PC-3 (cell line): ENCODE measurements at regions not wholly inside any gene's neighbourhood (a gene's known extent, or its start where the extent isn't known, plus 50 kb on each side); places are given as distances from the start of the nearest gene placed in this dataset.

ENCODE experiments used
- ATAC-seq: fragments of 200-7000 bp; cut with Tn5 transposase; 2 replicates; pipeline ENCODE4 v1.9.1; 2020; ENCODE audit warnings: mild to moderate bottlenecking, moderate library complexity
- BruUV-seq: library from RNA; stranded (reverse); fragments of 400-500 nt; replicated peaks from 2 replicates; lab custom pipeline; 2021; lab: Mats Ljungman, UMichigan
- CTCF ChIA-PET: fragments of 300-600 bp; sonication (Branson Sonifier 250); formaldehyde crosslinking; loops from one replicate; lab custom pipeline; 2022; ENCODE audit warnings: antibody characterized with exemption; lab: Charles Lee
- POLR2A ChIA-PET: fragments of 300-600 bp; sonication (Branson Sonifier 250); formaldehyde crosslinking; loops from one replicate; lab custom pipeline; 2022; ENCODE audit warnings: antibody characterized with exemption; ENCODE audit not compliant: unreplicated experiment; lab: Charles Lee
- DNase-seq: peaks from one replicate; pipeline ENCODE4 v3.0.0-alpha.2; 2015
- H2AFZ ChIP-seq: fragments of 300-600 bp; sonication (generic); 2 replicates; pipeline ENCODE4 v1.6.0; 2016; ENCODE audit warnings: antibody characterized with exemption, low read length
- H3F3A ChIP-seq: fragments of 300-600 bp; sonication (generic); one replicate; pipeline ENCODE4 v1.6.0; 2017; ENCODE audit warnings: antibody characterized with exemption, low read length, control low read depth, mild to moderate bottlenecking; ENCODE audit not compliant: unreplicated experiment
- H3K27ac ChIP-seq: fragments of 300-600 bp; sonication (generic); 2 replicates; pipeline ENCODE4 v1.5.1; 2016; ENCODE audit warnings: mild to moderate bottlenecking, low read length
- H3K27me3 ChIP-seq: fragments of 300-600 bp; sonication (generic); 2 replicates; pipeline ENCODE4 v1.6.1; 2016; ENCODE audit warnings: low read length, mixed read lengths
- H3K36me3 ChIP-seq: fragments of 300-600 bp; sonication (generic); 2 replicates; pipeline ENCODE4 v1.6.1; 2016; ENCODE audit warnings: low read depth, mixed run types, low read length, mixed read lengths
- H3K4me1 ChIP-seq: fragments of 300-600 bp; sonication (generic); 2 replicates; pipeline ENCODE4 v1.5.1; 2016; ENCODE audit warnings: low read length; ENCODE audit not compliant: insufficient read depth
- H3K4me2 ChIP-seq: fragments of 300-600 bp; sonication (generic); 2 replicates; pipeline ENCODE4 v1.6.0; 2016; ENCODE audit warnings: low read length
- H3K4me3 ChIP-seq: fragments of 300-600 bp; sonication (generic); 2 replicates; pipeline ENCODE4 v1.5.1; 2016; ENCODE audit warnings: mild to moderate bottlenecking, low read length, mixed read lengths
- H3K79me2 ChIP-seq: fragments of 300-600 bp; sonication (generic); 2 replicates; pipeline ENCODE4 v1.6.1; 2017; ENCODE audit warnings: low read length, mixed read lengths
- H3K9ac ChIP-seq: fragments of 300-600 bp; sonication (generic); 2 replicates; pipeline ENCODE4 v1.6.0; 2016; ENCODE audit warnings: mild to moderate bottlenecking, low read length
- H3K9me2 ChIP-seq: fragments of 300-600 bp; sonication (generic); replicated peaks from 2 replicates; pipeline ENCODE4 v1.6.1; 2016; ENCODE audit warnings: mixed run types, low read length, mixed read lengths
- H3K9me3 ChIP-seq: fragments of 300-600 bp; sonication (generic); 2 replicates; pipeline ENCODE4 v1.6.1; 2016; ENCODE audit warnings: low read length, mixed read lengths
- H4K20me1 ChIP-seq: fragments of 300-600 bp; sonication (generic); 2 replicates; pipeline ENCODE4 v1.6.1; 2016; ENCODE audit warnings: low read length, mixed read lengths
- CTCF ChIP-seq: fragments of 300-600 bp; sonication (generic); conservative IDR thresholded peaks from 2 replicates; pipeline ENCODE4 v1.5.1; 2017; ENCODE audit warnings: antibody characterized with exemption, low read depth, mild to moderate bottlenecking, low read length
- EZH2 ChIP-seq: fragments of 300-600 bp; sonication (generic); IDR thresholded peaks from one replicate; pipeline ENCODE4 v1.6.1; 2017; ENCODE audit warnings: antibody characterized with exemption, mild to moderate bottlenecking, low read length; ENCODE audit not compliant: unreplicated experiment
- EZH2phosphoT487 ChIP-seq: fragments of 300-600 bp; sonication (generic); IDR thresholded peaks from 2 replicates; pipeline ENCODE4 v1.6.1; 2018; ENCODE audit warnings: mild to moderate bottlenecking, antibody characterized with exemption, low read length, borderline replicate concordance
- intact Hi-C: fragments of 100-400 bp; cut with micrococcal nuclease; formaldehyde crosslinking; loops from 2 replicates; pipeline ENCODE4 v1.9.0; 2023

- Histone ChIP-seq H3K9me3 (no peaks in the 10 kb centered on the region), H3K36me3 (no peaks in the 10 kb centered on the region), H3K79me2 (no peaks in the 10 kb centered on the region), H3K9ac (no peak overlapping the region), H3K27ac (no peak overlapping the region), H3F3A (no peaks in the 10 kb centered on the region), H3K4me2 (no peak overlapping the region), H4K20me1 (no peaks in the 10 kb centered on the region), H3K4me3 (no peak overlapping the region), H2AFZ (no peak overlapping the region), H3K9me2 (no peaks in the 10 kb centered on the region), H3K27me3 (no peaks in the 10 kb centered on the region), H3K4me1 (peaks cover 5% of the 10 kb centered on the region; the same call in 1 of the 2 replicates)
- TF ChIP-seq CTCF (no peak), EZH2phosphoT487 (no peak), EZH2 (no peak)
- DNase-seq: no peak
- POLR2A ChIA-PET: no interaction called here
- CTCF ChIA-PET: no interaction called here
- BruUV-seq: no TSS peak
- intact Hi-C loops: no loop called here
- ATAC-seq: peak; percentile 27; the same call in 1 of the 2 replicates
These were observed 88.0 kb upstream of the ZNF648 start for GRCh38 chr1:182149411-182149965.

- CTCF ChIA-PET: interaction anchor here (0.6 kb wide), 1 partner anchor 138 kb away, joined by 5 read pairs; no protein-coding TSS in a partner anchor
These were observed 86.4 kb upstream of the ZNF648 start for GRCh38 chr1:182147951-182148350.

More at GRCh38 chr1:182147951-182148350, 86.4 kb upstream of the ZNF648 start:
- Histone ChIP-seq H3K79me2 (no peaks in the 10 kb centered on the region), H3K9ac (no peak overlapping the region), H3K9me3 (no peaks in the 10 kb centered on the region), H3K27me3 (no peaks in the 10 kb centered on the region), H3K4me3 (no peak overlapping the region), H3K9me2 (no peaks in the 10 kb centered on the region), H3K4me1 (peaks cover 19% of the 10 kb centered on the region), H3F3A (no peaks in the 10 kb centered on the region), H3K36me3 (no peaks in the 10 kb centered on the region), H3K27ac (no peak overlapping the region), H2AFZ (no peak overlapping the region), H4K20me1 (no peaks in the 10 kb centered on the region), H3K4me2 (no peak overlapping the region)
- no TSS peak for BruUV-seq
- DNase-seq: no peak
- no peak for TF ChIP-seq CTCF
- no peak for TF ChIP-seq EZH2phosphoT487
- no peak for TF ChIP-seq EZH2
- ATAC-seq: no peak
- intact Hi-C loops: no loop called here
- POLR2A ChIA-PET: no interaction called here
